Ishikawa (cell line): ENCODE measurements at regions not wholly inside any gene's neighbourhood (a gene's known extent, or its start where the extent isn't known, plus 50 kb on each side); places are given as distances from the start of the nearest gene placed in this dataset.

ENCODE experiments used
- EGR1 ChIP-seq: IDR thresholded peaks from 2 replicates; pipeline ENCODE4 v1.6.1; 2012
- EP300 ChIP-seq: IDR thresholded peaks from 2 replicates; pipeline ENCODE4 v1.6.1; 2012; ENCODE audit warnings: borderline replicate concordance
- FOXM1 ChIP-seq: IDR thresholded peaks from 2 replicates; pipeline ENCODE4 v1.6.1; 2012; ENCODE audit warnings: low read depth, borderline replicate concordance
- MAX ChIP-seq: IDR thresholded peaks from 2 replicates; pipeline ENCODE4 v1.6.1; 2012
- NFIC ChIP-seq: IDR thresholded peaks from 2 replicates; pipeline ENCODE4 v1.6.1; 2012
- RAD21 ChIP-seq: IDR thresholded peaks from 2 replicates; pipeline ENCODE4 v1.6.1; 2012; ENCODE audit warnings: low read depth
- REST ChIP-seq: IDR thresholded peaks from 2 replicates; pipeline ENCODE4 v1.6.1; 2012; ENCODE audit warnings: low read depth, mild to moderate bottlenecking
- TAF1 ChIP-seq: IDR thresholded peaks from 2 replicates; pipeline ENCODE4 v1.6.1; 2012; ENCODE audit warnings: low read depth, mild to moderate bottlenecking
- TCF12 ChIP-seq: IDR thresholded peaks from 2 replicates; pipeline ENCODE4 v1.6.1; 2012; ENCODE audit warnings: low read depth
- TEAD4 ChIP-seq: IDR thresholded peaks from 2 replicates; pipeline ENCODE4 v1.6.1; 2012
- USF1 ChIP-seq: IDR thresholded peaks from 2 replicates; pipeline ENCODE4 v1.6.1; 2012
- YY1 ChIP-seq: IDR thresholded peaks from 2 replicates; pipeline ENCODE4 v1.6.1; 2012; ENCODE audit warnings: low read depth
- ZBTB7A ChIP-seq: IDR thresholded peaks from 2 replicates; pipeline ENCODE4 v1.6.1; 2012; ENCODE audit warnings: low read depth

- TF ChIP-seq TAF1 (no peak), TCF12 (no peak), RAD21 (no peak), MAX (no peak), ZBTB7A (no peak), EGR1 (no peak), REST (no peak), EP300 (no peak), FOXM1 (no peak), USF1 (no peak), NFIC (no peak), YY1 (no peak), TEAD4 (no peak)
These were observed 480.7 kb upstream of the ADAMTS9 start for GRCh38 chr3:65168547-65168946.
